Thyroid gland (tissue), 4 donors: ENCODE measurements at regions not wholly inside any gene's neighbourhood (a gene's known extent, or its start where the extent isn't known, plus 50 kb on each side); places are given as distances from the start of the nearest gene placed in this dataset.

ENCODE experiments used
- CTCF ChIP-seq, 6 experiments: fragments of 200-600 bp in 3 of 6; fragments of 450-650 bp in 3 of 6; sonication (generic) in 3 of 6; IDR thresholded peaks; one replicate each; pipeline ENCODE4 v1.5.1; 2016 to 2019; ENCODE audit warnings: antibody characterized with exemption in 6 of 6, mild to moderate bottlenecking in 2 of 6, inconsistent platforms in 1 of 6, moderate library complexity in 1 of 6
- POLR2A ChIP-seq, 2 donors: fragments of 450-650 bp; IDR thresholded peaks; one replicate each; pipeline ENCODE4 v1.6.1; 2017; ENCODE audit warnings: antibody characterized with exemption in 2 of 2, mild to moderate bottlenecking in 2 of 2, moderate library complexity in 1 of 2

- TF ChIP-seq CTCF (IDR thresholded peaks at IDR 0.05) (no peak), POLR2A (IDR thresholded peaks at IDR 0.05) (no peak)
Measured at GRCh38 chrX:8052909-8053308, 118.2 kb downstream of the VCX2 start.
